Transverse colon (tissue), 4 donors: ENCODE measurements at regions not wholly inside any gene's neighbourhood (a gene's known extent, or its start where the extent isn't known, plus 50 kb on each side); places are given as distances from the start of the nearest gene placed in this dataset.

Experiments used
- CTCF ChIP-seq, 5 experiments: fragments of 200-600 bp in 3 of 5; fragments of 450-650 bp in 2 of 5; sonication (generic) in 3 of 5; IDR thresholded peaks; 1 replicate in 2 of 5; 2 replicates in 3 of 5; pipeline ENCODE4 v1.5.1; 2016 to 2017; ENCODE audit warnings: antibody characterized with exemption in 5 of 5, inconsistent platforms in 3 of 5, mild to moderate bottlenecking in 2 of 5, moderate library complexity in 1 of 5
- EP300 ChIP-seq: sonication (generic); formaldehyde crosslinking; IDR thresholded peaks from one replicate; pipeline ENCODE4 v1.6.1; 2017; ENCODE audit warnings: antibody characterized with exemption, low read depth
- POLR2A ChIP-seq: fragments of 450-650 bp; IDR thresholded peaks from one replicate; pipeline ENCODE4 v1.6.1; 2016; ENCODE audit warnings: antibody characterized with exemption, mild to moderate bottlenecking, moderate library complexity
- POLR2AphosphoS5 ChIP-seq, 3 donors: sonication (generic); formaldehyde crosslinking; IDR thresholded peaks; one replicate each; pipeline ENCODE4 v1.6.1; 2016; ENCODE audit warnings: antibody characterized with exemption in 3 of 3

- no peak for TF ChIP-seq CTCF (IDR thresholded peaks at IDR 0.05)
- no peak for TF ChIP-seq POLR2A
- TF ChIP-seq POLR2AphosphoS5 (IDR thresholded peaks at IDR 0.05): no peak
- TF ChIP-seq EP300: no peak
These were observed 154.6 kb upstream of the RPS6KA3 start for GRCh38 chrX:20421275-20421674.
